ENCODE measurements at regions not wholly inside any gene's neighbourhood (a gene's known extent, or its start where the extent isn't known, plus 50 kb on each side); places are given as distances from the start of the nearest gene placed in this dataset.

- Mint-ChIP-seq H3K36me3 (ENCODE audit: unreplicated experiment) (no peaks in the 10 kb centered on the region), H3K27ac (ENCODE audit: unreplicated experiment) (peak overlapping the region; percentile 94), H3K4me3 (ENCODE audit: unreplicated experiment) (peak overlapping the region; percentile 71), H3K4me1 (ENCODE audit: low read depth, unreplicated experiment) (peaks cover 29% of the 10 kb centered on the region), H3K9me3 (ENCODE audit: unreplicated experiment) (peaks cover 4% of the 10 kb centered on the region), H3K27me3 (ENCODE audit: unreplicated experiment) (peaks cover 6% of the 10 kb centered on the region)
- no peak for DNase-seq
- TF ChIP-seq CTCF (IDR thresholded peaks at IDR 0.05; ENCODE audit: partially characterized antibody, unreplicated experiment), result no peak
Measured at GRCh38 chr12:66965621-66966020, 286.7 kb upstream of the GRIP1 start.

GRCh38 chr12:66971816-66972215, 292.9 kb upstream of the GRIP1 start:
- no peak overlapping the region for H3K27ac Mint-ChIP-seq (ENCODE audit: unreplicated experiment)
- no peaks in the 10 kb centered on the region for H3K36me3 Mint-ChIP-seq (ENCODE audit: unreplicated experiment)
- no peak for TF ChIP-seq CTCF (IDR thresholded peaks at IDR 0.05; ENCODE audit: partially characterized antibody, unreplicated experiment)
- H3K4me1 Mint-ChIP-seq (ENCODE audit: low read depth, unreplicated experiment), result peaks cover 2% of the 10 kb centered on the region
- H3K27me3 Mint-ChIP-seq (ENCODE audit: unreplicated experiment), result peaks cover 2% of the 10 kb centered on the region
- no peak for DNase-seq
- peaks cover 1% of the 10 kb centered on the region for H3K9me3 Mint-ChIP-seq (ENCODE audit: unreplicated experiment)
- no peak overlapping the region for H3K4me3 Mint-ChIP-seq (ENCODE audit: unreplicated experiment)

- Mint-ChIP-seq H3K27me3 (ENCODE audit: unreplicated experiment) (peaks cover 2% of the 10 kb centered on the region), H3K27ac (ENCODE audit: unreplicated experiment) (no peak overlapping the region), H3K9me3 (ENCODE audit: unreplicated experiment) (no peaks in the 10 kb centered on the region), H3K36me3 (ENCODE audit: unreplicated experiment) (no peaks in the 10 kb centered on the region), H3K4me1 (ENCODE audit: low read depth, unreplicated experiment) (peaks cover 2% of the 10 kb centered on the region), H3K4me3 (ENCODE audit: unreplicated experiment) (no peak overlapping the region)
- TF ChIP-seq CTCF (IDR thresholded peaks at IDR 0.05; ENCODE audit: partially characterized antibody, unreplicated experiment), result no peak
- no peak for DNase-seq
Measured at GRCh38 chr12:66976526-66976925, 292.6 kb upstream of the CAND1 start.

GRCh38 chr12:66978802-66979201, 290.4 kb upstream of the CAND1 start:
- H3K9me3 Mint-ChIP-seq (ENCODE audit: unreplicated experiment), result no peaks in the 10 kb centered on the region
- no peaks in the 10 kb centered on the region for H3K36me3 Mint-ChIP-seq (ENCODE audit: unreplicated experiment)
- H3K4me1 Mint-ChIP-seq (ENCODE audit: low read depth, unreplicated experiment), result peaks cover 2% of the 10 kb centered on the region
- H3K27me3 Mint-ChIP-seq (ENCODE audit: unreplicated experiment), result peaks cover 2% of the 10 kb centered on the region
- no peak overlapping the region for H3K27ac Mint-ChIP-seq (ENCODE audit: unreplicated experiment)
- TF ChIP-seq CTCF (IDR thresholded peaks at IDR 0.05; ENCODE audit: partially characterized antibody, unreplicated experiment), result no peak
- H3K4me3 Mint-ChIP-seq (ENCODE audit: unreplicated experiment), result no peak overlapping the region
- DNase-seq, result no peak

- H3K27me3 Mint-ChIP-seq (ENCODE audit: unreplicated experiment), result peaks cover under 1% of the 10 kb centered on the region
- no peak for TF ChIP-seq CTCF (IDR thresholded peaks at IDR 0.05; ENCODE audit: partially characterized antibody, unreplicated experiment)
- H3K9me3 Mint-ChIP-seq (ENCODE audit: unreplicated experiment), result no peaks in the 10 kb centered on the region
- DNase-seq, result no peak
- peaks cover 2% of the 10 kb centered on the region for H3K4me1 Mint-ChIP-seq (ENCODE audit: low read depth, unreplicated experiment)
- H3K4me3 Mint-ChIP-seq (ENCODE audit: unreplicated experiment), result no peak overlapping the region
- H3K36me3 Mint-ChIP-seq (ENCODE audit: unreplicated experiment), result no peaks in the 10 kb centered on the region
- H3K27ac Mint-ChIP-seq (ENCODE audit: unreplicated experiment), result no peak overlapping the region
Measured at GRCh38 chr12:66979251-66979650, 289.9 kb upstream of the CAND1 start.
